ENCODE measurements at regions not wholly inside any gene's neighbourhood (a gene's known extent, or its start where the extent isn't known, plus 50 kb on each side); places are given as distances from the start of the nearest gene placed in this dataset.

GRCh38 chr13:76020421-76020955 is 384.4 kb downstream of the LMO7 start:
- no peak for FAIRE-seq
- no peaks in the 10 kb centered on the region for H3K9me3 ChIP-seq (replicated peaks; ENCODE audit: control insufficient read depth, insufficient read depth, low read length)
- H3K9me1 ChIP-seq (replicated peaks; ENCODE audit: control insufficient read depth, extremely low read depth, insufficient read depth, low read length), result no peaks in the 10 kb centered on the region
- no peak overlapping the region for H3K27ac ChIP-seq (ENCODE audit: insufficient read depth, low read depth, low read length)
- H3K9ac ChIP-seq (replicated peaks; ENCODE audit: extremely low read depth, insufficient read depth, low read length), result no peak overlapping the region
- intact Hi-C loops (cut with micrococcal nuclease) (no loop called here), dilution Hi-C loops (cut with MboI; ENCODE audit: extremely low pct_ligation_motif_present, low sequenced_read_pairs) (no loop called here)
- H3K4me1 ChIP-seq (ENCODE audit: control insufficient read depth, extremely low read depth, insufficient read depth, low read length), result no peaks in the 10 kb centered on the region
- DNase-seq (ENCODE audit: low read depth, low spot score), result no peak
- ChIA-PET CTCF (no interaction called here), POLR2A (no interaction called here)
- no peak overlapping the region for H3K4me2 ChIP-seq (ENCODE audit: insufficient read depth, low read length)
- no peak overlapping the region for H2AFZ ChIP-seq (ENCODE audit: low read depth, low read length)
- no peaks in the 10 kb centered on the region for H3K79me2 ChIP-seq (ENCODE audit: control insufficient read depth, insufficient read depth, low read length)
- BruUV-seq (replicated peaks), result no TSS peak
- no peak overlapping the region for H3K4me3 ChIP-seq (replicated peaks in 1 of 3; ENCODE audit: insufficient read depth in 1 of 3, low read depth in 1 of 3, low read length in 3 of 3)
- H3K27me3 ChIP-seq (ENCODE audit: control insufficient read depth in 2 of 2, insufficient read depth in 2 of 2, low read length in 2 of 2), result peaks cover 0 to 2% of the 10 kb centered on the region in 2 experiments
- H3K36me3 ChIP-seq (ENCODE audit: control insufficient read depth in 2 of 2, extremely low read depth in 1 of 2, insufficient read depth in 2 of 2, low read length in 2 of 2), result no peaks in the 10 kb centered on the region
- no peak for TF ChIP-seq POLR2A (IDR thresholded peaks at IDR 0.05; ENCODE audit: low read depth, low read length)
- no peak for TF ChIP-seq JUN (IDR thresholded peaks at IDR 0.05; ENCODE audit: borderline replicate concordance, insufficient read depth, insufficient read length, low read depth)
- TF ChIP-seq FOS (IDR thresholded peaks at IDR 0.05; ENCODE audit: borderline replicate concordance, insufficient read depth, low read length), result no peak
- TF ChIP-seq GATA2 (IDR thresholded peaks at IDR 0.05; ENCODE audit: insufficient read depth, insufficient read length, low read depth, low read length), result no peak
- TF ChIP-seq EZH2 (IDR thresholded peaks at IDR 0.05; ENCODE audit: borderline replicate concordance, low read depth, low read length, severe bottlenecking), result no peak
- TF ChIP-seq CTCF (IDR thresholded peaks at IDR 0.05; ENCODE audit: extremely low read depth in 1 of 2, insufficient read depth in 1 of 2, low read depth in 1 of 2, low read length in 2 of 2), result no peak
- TF ChIP-seq MAX (IDR thresholded peaks at IDR 0.05; ENCODE audit: insufficient read depth, insufficient read length), result no peak
- TF ChIP-seq MYC (IDR thresholded peaks at IDR 0.05; ENCODE audit: low read depth, low read length), result no peak
- TF ChIP-seq POLR2AphosphoS5 (IDR thresholded peaks at IDR 0.05; ENCODE audit: insufficient read depth, low read depth, low read length), result no peak
- H4K20me1 ChIP-seq (replicated peaks; ENCODE audit: control insufficient read depth, extremely low read depth, insufficient read depth, low read length), result no peaks in the 10 kb centered on the region

Data from endothelial cell of umbilical vein (primary cell).